GM18502 (cell line): ENCODE measurements at regions not wholly inside any gene's neighbourhood (a gene's known extent, or its start where the extent isn't known, plus 50 kb on each side); places are given as distances from the start of the nearest gene placed in this dataset.
"Not testable (repeated sequence)": the region's sequence is repeated elsewhere in the genome, so short reads cannot be mapped to it uniquely, and the experiment has no call there.

Source experiments
- ATAC-seq: cut with Tn5 transposase; IDR thresholded peaks from one replicate; pipeline ENCODE4 v1.9.1; 2021; ENCODE audit warnings: mild to moderate bottlenecking; ENCODE audit not compliant: unreplicated experiment, poor library complexity

DNA sequence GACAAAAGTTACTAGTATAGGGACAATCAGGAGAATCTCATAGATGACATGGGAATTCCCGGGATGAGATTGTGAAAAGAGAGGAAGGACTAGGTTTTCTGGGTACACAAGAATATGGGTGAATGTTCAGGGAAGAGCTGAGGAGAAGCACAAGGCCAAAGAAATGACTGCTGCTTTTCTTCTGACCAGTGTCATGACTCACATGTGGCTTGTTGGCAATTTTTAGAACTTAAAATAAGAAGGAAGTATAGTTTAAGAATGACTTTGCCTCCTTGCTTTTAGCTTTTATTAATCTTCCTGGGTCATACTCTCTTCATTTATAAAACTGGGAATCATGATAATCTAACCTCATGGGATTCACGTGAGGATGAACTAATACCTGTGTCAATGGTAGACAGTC, 652.4 kb upstream of the MEF2C start:
- ATAC-seq, result no peak

- ATAC-seq, result no peak
Observed at GRCh38 chr5:89534331-89534730, 651.3 kb upstream of the MEF2C start.

DNA sequence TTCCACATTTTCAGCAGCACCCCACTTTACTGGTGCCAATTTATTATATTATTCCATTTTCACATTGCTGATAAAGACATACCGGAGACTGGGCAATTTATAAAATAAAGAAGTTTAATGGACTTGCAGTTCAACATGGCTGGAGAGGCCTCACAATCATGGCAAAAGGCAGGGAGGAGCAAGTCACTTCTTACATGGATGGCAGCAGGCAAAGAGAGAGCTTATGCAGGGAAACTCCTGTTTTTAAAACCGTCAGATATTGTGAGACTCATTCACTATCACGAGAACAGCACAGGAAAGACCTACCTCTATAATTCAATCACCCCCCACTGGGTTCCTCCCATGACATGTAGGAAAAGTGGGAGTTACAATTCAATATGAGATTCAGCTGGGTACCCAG, 641.8 kb upstream of the MEF2C start:
- no peak for ATAC-seq

DNA sequence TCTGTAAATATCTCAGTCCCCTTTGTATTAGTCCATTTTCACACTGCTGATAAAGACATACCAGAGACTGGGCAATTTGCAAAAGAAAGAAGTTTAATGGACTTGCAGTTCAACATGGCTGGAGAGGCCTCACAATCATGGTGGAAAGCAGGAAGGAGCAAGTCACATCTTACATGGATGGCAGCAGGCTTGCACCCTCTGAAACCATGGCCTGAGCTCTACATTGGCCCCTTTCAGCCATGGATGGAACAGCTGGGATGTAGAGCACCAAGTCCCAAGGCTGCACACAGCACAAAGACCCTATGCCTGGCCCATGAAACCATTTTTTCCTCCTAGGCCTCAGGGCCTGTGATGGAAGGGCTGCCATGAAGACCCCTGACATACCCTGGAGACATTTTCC, 640.9 kb upstream of the MEF2C start:
- not testable (repeated sequence) for ATAC-seq

- ATAC-seq, result no peak
Observed at GRCh38 chr5:89520771-89521170, 637.8 kb upstream of the MEF2C start.

GRCh38 chr5:89513299-89514044, 630.5 kb upstream of the MEF2C start:
- ATAC-seq, result no peak

DNA sequence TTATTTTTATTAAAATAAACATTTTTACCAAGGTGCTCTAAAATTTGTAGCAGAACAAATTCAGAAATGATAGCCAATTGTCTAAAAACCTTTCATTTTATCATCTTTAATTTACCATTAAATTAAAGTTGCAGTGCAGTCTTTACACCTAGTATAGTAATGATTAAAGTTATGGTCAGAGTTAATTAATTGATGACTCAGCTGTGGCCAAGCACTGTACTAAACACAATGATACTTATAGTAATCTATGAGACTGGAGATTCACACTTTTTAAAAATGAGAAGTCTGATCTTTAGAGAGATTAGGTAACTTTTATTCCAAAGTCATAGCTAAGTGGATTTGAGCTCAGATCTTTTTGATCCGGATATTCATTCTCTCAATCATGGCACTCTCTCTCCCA, 621.1 kb upstream of the MEF2C start:
- ATAC-seq, result no peak

- no peak for ATAC-seq
Observed at GRCh38 chr5:89499787-89500186, 616.8 kb upstream of the MEF2C start.

DNA sequence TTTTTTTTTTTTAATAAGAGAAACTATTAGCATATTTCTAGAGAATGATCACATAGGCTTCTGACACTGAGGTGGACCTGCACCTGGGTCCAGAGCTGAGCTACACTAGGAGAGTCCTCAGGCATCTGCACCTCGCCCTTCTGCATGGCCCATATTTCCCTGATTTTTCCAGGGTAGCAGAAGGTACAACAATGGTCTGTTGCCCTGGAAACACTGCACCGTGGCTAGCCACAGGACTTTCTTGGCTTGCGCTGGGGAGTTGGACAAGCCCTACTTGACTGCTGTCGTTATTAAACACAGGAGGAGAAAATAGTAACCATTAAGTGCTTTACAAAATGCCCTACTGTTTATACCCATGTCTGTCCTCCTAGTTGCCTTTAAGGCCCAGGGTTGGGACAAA, 615.7 kb upstream of the MEF2C start:
- ATAC-seq, result no peak

GRCh38 chr5:89493414-89493813, 610.4 kb upstream of the MEF2C start:
- no peak for ATAC-seq

DNA sequence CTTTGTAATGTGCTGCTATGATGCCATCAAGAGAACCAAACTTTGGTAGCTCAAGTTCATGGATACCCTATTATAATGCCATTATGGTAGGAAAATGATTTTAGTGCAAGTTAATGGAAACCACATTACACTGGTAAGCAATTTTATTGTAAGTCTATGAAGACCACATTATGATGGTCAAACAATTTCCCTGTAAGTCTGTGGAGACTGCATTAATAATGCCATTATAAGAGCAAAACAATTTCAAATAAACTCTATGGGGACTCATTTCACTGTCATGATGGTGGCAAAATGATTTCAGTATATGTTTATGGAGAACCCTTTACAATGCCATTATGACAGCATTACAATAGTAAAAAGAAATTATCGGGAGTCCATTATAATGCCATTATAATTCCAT, 602.0 kb upstream of the MEF2C start:
- ATAC-seq, result no peak

DNA sequence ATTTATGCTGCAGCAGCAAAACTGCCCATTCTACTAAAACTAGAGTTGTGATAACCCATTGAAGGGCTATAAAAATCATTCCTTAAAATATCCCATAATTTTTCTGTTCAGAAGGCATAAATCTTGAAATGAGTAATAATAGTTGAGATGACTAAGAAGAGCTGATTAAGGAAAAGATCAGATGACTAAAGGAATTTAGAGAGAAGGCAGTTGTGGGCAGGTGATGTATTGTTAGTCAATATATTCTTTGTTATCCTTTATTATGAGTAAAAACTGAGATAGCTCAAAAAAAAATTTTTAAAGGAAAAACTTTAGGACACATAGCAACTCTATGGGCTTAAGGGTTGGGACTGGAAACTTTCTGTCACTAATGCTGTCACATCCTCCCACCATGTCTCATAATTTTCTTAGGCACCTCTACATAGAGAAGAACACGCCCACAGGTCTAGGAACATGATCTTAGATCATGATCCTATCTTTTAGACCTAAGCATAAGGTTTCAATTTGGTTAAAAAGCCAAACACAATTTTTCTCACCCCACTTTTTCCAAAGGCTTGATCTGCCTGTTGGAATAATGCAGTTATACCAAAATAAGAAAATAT, 597.5 kb upstream of the MEF2C start:
- ATAC-seq, result no peak

GRCh38 chr5:89478851-89479250, 595.9 kb upstream of the MEF2C start:
- no peak for ATAC-seq

- ATAC-seq, result no peak
Observed at GRCh38 chr5:89473196-89473595, 590.2 kb upstream of the MEF2C start.

DNA sequence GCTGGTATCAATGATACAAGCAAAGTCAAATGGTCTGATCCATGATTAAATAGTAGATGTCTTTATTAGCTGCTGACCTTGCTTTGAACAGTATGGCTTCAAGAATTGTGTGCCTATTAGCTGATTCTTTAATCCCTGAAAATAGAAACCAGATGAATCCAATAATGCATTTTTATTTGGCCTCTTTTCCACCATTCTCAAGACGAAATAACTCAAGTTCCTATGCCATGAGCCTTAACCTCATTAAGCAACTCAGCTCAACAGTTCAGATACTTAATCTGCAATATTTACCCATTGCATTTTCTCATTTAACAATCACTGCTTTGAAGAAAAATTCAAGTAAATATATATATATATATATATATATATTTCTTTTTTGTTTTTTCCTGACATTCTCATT, 588.6 kb upstream of the MEF2C start:
- ATAC-seq, result no peak

DNA sequence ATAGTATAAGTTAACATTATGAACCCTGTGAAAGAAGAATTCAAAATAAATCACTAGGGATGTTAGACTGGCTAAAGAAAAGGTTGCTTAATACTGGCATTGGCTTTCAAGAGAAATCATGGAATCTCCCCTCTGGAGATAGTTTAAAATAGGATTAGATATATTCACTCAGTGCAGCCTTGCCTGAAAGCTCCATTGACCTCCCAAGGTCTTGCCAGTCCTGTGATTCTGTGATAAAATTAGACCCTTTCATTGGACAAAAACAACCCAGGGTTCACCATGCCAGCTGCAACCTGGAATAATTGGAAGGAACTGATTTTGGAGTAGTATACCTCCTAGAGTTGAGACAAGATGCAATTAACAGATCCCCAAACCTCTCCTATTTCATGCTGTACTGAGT, 588.1 kb upstream of the MEF2C start:
- ATAC-seq, result no peak

DNA sequence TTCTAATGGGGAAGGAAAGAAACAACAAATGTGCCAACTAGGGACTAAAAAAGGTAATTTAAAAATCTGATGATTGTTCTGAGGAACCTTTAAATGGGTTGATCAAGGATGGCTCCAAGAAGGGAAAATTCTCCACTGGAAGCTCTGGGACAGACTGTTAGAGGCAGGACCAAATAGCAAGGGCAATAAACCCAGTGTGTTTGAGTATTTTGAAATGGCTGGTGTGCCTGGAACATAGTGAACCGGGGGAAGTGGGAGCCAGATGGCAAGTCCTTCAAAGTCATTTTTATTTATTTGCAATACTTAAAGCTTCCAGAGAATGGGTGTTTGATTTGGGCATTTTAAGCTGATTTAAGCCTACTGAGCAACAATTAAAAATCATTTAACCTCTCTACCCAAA, 587.7 kb upstream of the MEF2C start:
- no peak for ATAC-seq

- no peak for ATAC-seq
Observed at GRCh38 chr5:89458332-89458656, 575.3 kb upstream of the MEF2C start.

DNA sequence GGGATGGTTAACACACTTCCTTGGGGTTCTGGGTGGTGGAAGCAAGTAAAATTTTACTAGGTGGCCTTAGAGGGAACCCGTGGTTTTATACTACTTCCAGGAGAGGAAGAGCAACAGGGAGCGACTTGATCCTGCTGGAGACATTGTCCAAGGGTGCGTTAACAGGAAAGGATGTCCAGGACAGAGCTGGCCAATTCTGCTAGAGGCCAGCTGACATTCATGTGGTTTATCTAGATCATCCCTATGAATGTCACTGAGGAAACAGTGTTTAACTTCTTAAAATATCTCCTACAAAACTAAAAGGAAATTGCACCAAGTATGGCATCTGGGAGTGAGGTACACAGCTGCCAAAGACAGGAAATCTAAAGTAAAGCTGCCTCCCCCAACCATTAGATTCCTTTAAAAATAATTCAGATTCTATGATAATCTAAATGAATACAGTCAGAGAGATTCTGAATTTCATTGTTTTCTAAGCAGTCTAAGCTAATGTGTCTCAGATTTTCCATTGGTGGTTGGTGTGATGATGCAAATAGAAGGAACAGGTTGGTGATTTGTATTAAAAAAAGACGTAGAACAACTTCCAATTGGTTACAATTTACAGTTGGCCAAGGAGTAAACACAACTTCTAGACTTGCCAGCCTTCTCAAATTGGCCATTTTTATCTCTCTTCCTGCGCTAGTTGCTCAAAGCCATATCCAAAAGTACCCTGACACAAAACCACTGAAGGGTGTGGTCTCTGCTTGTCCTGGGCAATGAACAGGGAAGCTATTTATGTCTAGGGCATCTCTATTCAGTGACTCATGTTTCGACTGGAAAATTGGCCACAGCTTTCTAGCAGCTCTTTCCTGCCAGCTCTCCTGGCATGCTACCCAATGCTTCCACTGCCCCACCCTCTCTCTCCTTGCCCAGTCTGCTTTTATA, 574.7 kb upstream of the MEF2C start:
- ATAC-seq, result no peak

- no peak for ATAC-seq
Observed at GRCh38 chr5:89452081-89452480, 569.1 kb upstream of the MEF2C start.

- ATAC-seq, result no peak
Observed at GRCh38 chr5:89451263-89451662, 568.3 kb upstream of the MEF2C start.
